Brain microvascular endothelial cell (primary cell): ENCODE measurements at regions not wholly inside any gene's neighbourhood (a gene's known extent, or its start where the extent isn't known, plus 50 kb on each side); places are given as distances from the start of the nearest gene placed in this dataset.
A peak's percentile ranks its signal among the peaks of the same experiment; 100 is the strongest.
"Not testable (repeated sequence)": the region's sequence is repeated elsewhere in the genome, so short reads cannot be mapped to it uniquely, and the experiment has no call there.

Source experiments
- DNase-seq: peaks from one replicate; pipeline ENCODE4 v3.0.0-alpha.2; 2020
- H3K27ac ChIP-seq: fragments of 250-450 bp; sonication (Bioruptor Pico); 2 replicates; pipeline ENCODE4 v1.5.1; 2020; ENCODE audit warnings: mild to moderate bottlenecking, moderate library complexity
- H3K27me3 ChIP-seq: fragments of 250-450 bp; sonication (Bioruptor Pico); replicated peaks from 2 replicates; pipeline ENCODE4 v1.5.1; 2020; ENCODE audit warnings: mild to moderate bottlenecking
- H3K36me3 ChIP-seq: fragments of 250-450 bp; sonication (Bioruptor Pico); replicated peaks from 2 replicates; pipeline ENCODE4 v1.5.1; 2020; ENCODE audit warnings: mild to moderate bottlenecking
- H3K4me3 ChIP-seq: 2 replicates; pipeline ENCODE4 v1.5.1; 2011; ENCODE audit warnings: low read depth, mild to moderate bottlenecking, control low read depth, low read length, moderate library complexity
- in situ Hi-C: cut with HindIII; loops from 2 replicates; pipeline ENCODE4 v1.10.0; 2017; ENCODE audit warnings: low sequenced_read_pairs, low pct_ligation_motif_present
- TF ChIP-seq, protein P1 (sequence below): IDR thresholded peaks from 2 replicates; pipeline ENCODE4 v1.5.1; 2011; ENCODE audit warnings: low read depth, mild to moderate bottlenecking, moderate library complexity, low read length, control low read depth, inconsistent platforms; ENCODE audit errors: missing control alignments

DNA sequence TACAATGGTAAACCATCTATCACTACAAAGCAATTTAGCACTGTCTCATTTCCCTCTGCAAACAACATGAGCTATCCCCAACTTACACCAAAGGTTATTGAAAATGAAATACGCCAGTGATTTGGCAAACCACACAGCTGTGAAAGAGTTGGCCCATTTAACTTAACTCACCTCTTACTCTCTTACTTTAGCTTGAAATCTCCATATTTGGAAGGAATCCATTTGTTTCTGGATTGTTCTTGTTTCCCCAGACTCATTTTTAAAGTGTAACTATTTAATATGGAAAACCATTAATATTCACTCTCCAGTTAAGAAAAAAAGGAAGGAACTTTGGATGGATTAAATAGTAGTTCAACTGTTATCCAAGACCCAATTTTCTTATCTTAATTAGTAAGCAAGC is 93.7 kb upstream of the TRIB2 start:
- H3K36me3 ChIP-seq: no peaks in the 10 kb centered on the region

GRCh38 chr2:12624384-12624783 is 92.4 kb upstream of the TRIB2 start:
- Histone ChIP-seq H3K27ac (no peak overlapping the region), H3K36me3 (no peaks in the 10 kb centered on the region), H3K4me3 (no peak overlapping the region), H3K27me3 (no peaks in the 10 kb centered on the region)
- TF ChIP-seq, protein P1, sequence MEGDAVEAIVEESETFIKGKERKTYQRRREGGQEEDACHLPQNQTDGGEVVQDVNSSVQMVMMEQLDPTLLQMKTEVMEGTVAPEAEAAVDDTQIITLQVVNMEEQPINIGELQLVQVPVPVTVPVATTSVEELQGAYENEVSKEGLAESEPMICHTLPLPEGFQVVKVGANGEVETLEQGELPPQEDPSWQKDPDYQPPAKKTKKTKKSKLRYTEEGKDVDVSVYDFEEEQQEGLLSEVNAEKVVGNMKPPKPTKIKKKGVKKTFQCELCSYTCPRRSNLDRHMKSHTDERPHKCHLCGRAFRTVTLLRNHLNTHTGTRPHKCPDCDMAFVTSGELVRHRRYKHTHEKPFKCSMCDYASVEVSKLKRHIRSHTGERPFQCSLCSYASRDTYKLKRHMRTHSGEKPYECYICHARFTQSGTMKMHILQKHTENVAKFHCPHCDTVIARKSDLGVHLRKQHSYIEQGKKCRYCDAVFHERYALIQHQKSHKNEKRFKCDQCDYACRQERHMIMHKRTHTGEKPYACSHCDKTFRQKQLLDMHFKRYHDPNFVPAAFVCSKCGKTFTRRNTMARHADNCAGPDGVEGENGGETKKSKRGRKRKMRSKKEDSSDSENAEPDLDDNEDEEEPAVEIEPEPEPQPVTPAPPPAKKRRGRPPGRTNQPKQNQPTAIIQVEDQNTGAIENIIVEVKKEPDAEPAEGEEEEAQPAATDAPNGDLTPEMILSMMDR: no peak
- in situ Hi-C loops: no loop called here
- no peak for DNase-seq

More for the DNA sequence above, 93.7 kb upstream of the TRIB2 start:
- in situ Hi-C loops: no loop called here
- DNase-seq: no peak
- Histone ChIP-seq H3K27me3 (no peaks in the 10 kb centered on the region), H3K4me3 (no peak overlapping the region), H3K27ac (no peak overlapping the region)
- TF ChIP-seq, protein P1: no peak

- H3K4me3 ChIP-seq: no peak overlapping the region
- H3K27ac ChIP-seq: no peak overlapping the region
- DNase-seq: no peak
- no peaks in the 10 kb centered on the region for H3K27me3 ChIP-seq
- in situ Hi-C loops: no loop called here
- TF ChIP-seq, protein P1: no peak
- H3K36me3 ChIP-seq: no peaks in the 10 kb centered on the region
Observed at GRCh38 chr2:12624905-12625598, 91.7 kb upstream of the TRIB2 start.

- H3K4me3 ChIP-seq, H3K27ac ChIP-seq, H3K36me3 ChIP-seq, DNase-seq, H3K27me3 ChIP-seq, in situ Hi-C loops: not testable (repeated sequence)
Observed at GRCh38 chr2:12628541-12628940, 88.2 kb upstream of the TRIB2 start.

DNA sequence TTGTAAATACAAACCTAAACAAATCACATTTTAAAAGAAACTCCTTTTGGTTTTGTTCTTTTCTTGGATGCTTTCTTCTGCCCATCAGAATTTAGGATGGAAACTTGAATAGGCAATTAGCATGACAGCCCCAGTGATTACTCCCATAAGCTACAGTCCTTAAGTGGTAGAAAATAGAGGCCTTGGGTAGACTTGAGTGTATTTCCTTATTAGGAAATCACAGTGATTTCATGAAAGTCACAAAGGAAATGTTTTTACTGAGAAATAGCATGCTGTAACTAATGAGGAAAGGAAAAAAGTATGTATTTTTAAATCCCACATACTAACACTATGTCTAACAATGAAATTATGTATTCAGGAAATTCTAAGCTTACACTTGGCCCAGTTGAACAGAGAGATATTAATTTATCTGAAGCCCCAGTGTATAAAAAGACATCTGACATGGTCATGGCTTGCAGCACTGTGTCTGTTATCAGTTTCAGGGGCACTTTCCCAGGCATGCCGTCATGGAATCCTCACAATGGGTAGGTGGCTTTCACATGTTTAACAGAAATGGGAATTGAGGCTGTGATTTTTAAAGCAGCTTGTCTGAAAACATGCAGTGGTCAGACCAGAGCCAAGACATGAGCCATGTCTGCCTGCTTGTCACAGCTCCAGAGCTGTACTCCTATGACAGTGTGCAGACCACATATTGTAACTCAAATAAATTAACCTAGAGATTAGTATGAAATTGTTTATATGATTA is 79.7 kb upstream of the TRIB2 start:
- Histone ChIP-seq H3K36me3 (no peaks in the 10 kb centered on the region), H3K27me3 (no peaks in the 10 kb centered on the region), H3K4me3 (no peak overlapping the region), H3K27ac (no peak overlapping the region)
- TF ChIP-seq, protein P1: no peak
- peak; percentile 5 for DNase-seq
- in situ Hi-C loops: no loop called here

GRCh38 chr2:12637754-12638153 is 79.0 kb upstream of the TRIB2 start:
- Histone ChIP-seq H3K36me3 (no peaks in the 10 kb centered on the region), H3K27me3 (no peaks in the 10 kb centered on the region), H3K27ac (no peak overlapping the region), H3K4me3 (no peak overlapping the region)
- TF ChIP-seq, protein P1: no peak
- DNase-seq: peak; percentile 7
- in situ Hi-C loops: no loop called here
